Astrocyte (in vitro differentiated cells and primary cell): ENCODE measurements at regions not wholly inside any gene's neighbourhood (a gene's known extent, or its start where the extent isn't known, plus 50 kb on each side); places are given as distances from the start of the nearest gene placed in this dataset.
"Not testable (repeated sequence)": the region's sequence is repeated elsewhere in the genome, so short reads cannot be mapped to it uniquely, and the experiment has no call there.

Source experiments
- DNase-seq: peaks from one replicate; pipeline ENCODE4 v3.0.0-alpha.2; 2010; ENCODE audit warnings: low read depth
- FAIRE-seq: peaks from 2 replicates; lab custom pipeline; 2011; peaks lifted over from hg19 to GRCh38; lab: Jason Lieb, UNC
- H2AFZ ChIP-seq: 2 replicates; pipeline ENCODE4 v1.6.0; 2012; ENCODE audit warnings: low read depth, low read length, inconsistent platforms
- H3K27ac ChIP-seq: 2 replicates; pipeline ENCODE4 v1.5.1; 2011; ENCODE audit warnings: low read depth, low read length, inconsistent platforms
- H3K27me3 ChIP-seq: 2 replicates; pipeline ENCODE4 v1.6.0; 2011; ENCODE audit warnings: low read length, inconsistent platforms; ENCODE audit not compliant: insufficient read depth
- H3K36me3 ChIP-seq: 2 replicates; pipeline ENCODE4 v1.5.1; 2011; ENCODE audit warnings: low read length, inconsistent platforms; ENCODE audit not compliant: insufficient read depth
- H3K4me1 ChIP-seq: 2 replicates; pipeline ENCODE4 v1.5.1; 2011; ENCODE audit warnings: low read length, inconsistent platforms; ENCODE audit not compliant: insufficient read depth
- H3K4me2 ChIP-seq: 2 replicates; pipeline ENCODE4 v1.6.0; 2012; ENCODE audit warnings: low read length, inconsistent platforms
- H3K4me3 ChIP-seq: 2 replicates; pipeline ENCODE4 v1.5.1; 2011; ENCODE audit warnings: low read depth, mild to moderate bottlenecking, low read length, inconsistent platforms; ENCODE audit not compliant: insufficient read depth
- H3K79me2 ChIP-seq: 2 replicates; pipeline ENCODE4 v1.6.0; 2012; ENCODE audit warnings: mild to moderate bottlenecking, low read length, inconsistent platforms; ENCODE audit not compliant: insufficient read depth
- H3K9ac ChIP-seq: 2 replicates; pipeline ENCODE4 v1.6.0; 2012; ENCODE audit warnings: mild to moderate bottlenecking, low read length, inconsistent platforms
- H3K9me3 ChIP-seq: 2 replicates; pipeline ENCODE4 v1.5.1; 2012; ENCODE audit warnings: low read depth, mild to moderate bottlenecking, low read length, inconsistent platforms; ENCODE audit not compliant: insufficient read depth
- H4K20me1 ChIP-seq: 2 replicates; pipeline ENCODE4 v1.6.0; 2012; ENCODE audit warnings: low read length, inconsistent platforms; ENCODE audit not compliant: insufficient read depth
- H3K27ac Mint-ChIP-seq: one replicate; pipeline ENCODE4 v1.8.0; 2021; ENCODE audit warnings: mild to moderate bottlenecking, mixed read lengths; ENCODE audit not compliant: unreplicated experiment
- H3K27me3 Mint-ChIP-seq: one replicate; pipeline ENCODE4 v1.8.0; 2021; ENCODE audit warnings: low read depth, mixed read lengths; ENCODE audit not compliant: unreplicated experiment
- H3K36me3 Mint-ChIP-seq: one replicate; pipeline ENCODE4 v1.8.0; 2021; ENCODE audit warnings: low read depth, mixed read lengths; ENCODE audit not compliant: unreplicated experiment
- H3K4me1 Mint-ChIP-seq: one replicate; pipeline ENCODE4 v1.8.0; 2021; ENCODE audit warnings: low read depth, mixed read lengths; ENCODE audit not compliant: unreplicated experiment
- H3K4me3 Mint-ChIP-seq: one replicate; pipeline ENCODE4 v1.8.0; 2021; ENCODE audit warnings: mild to moderate bottlenecking, moderate library complexity, mixed read lengths; ENCODE audit not compliant: unreplicated experiment
- H3K9me3 Mint-ChIP-seq: one replicate; pipeline ENCODE4 v1.8.0; 2021; ENCODE audit warnings: mild to moderate bottlenecking, mixed read lengths; ENCODE audit not compliant: unreplicated experiment
- CTCF ChIP-seq: IDR thresholded peaks from 2 replicates; pipeline ENCODE4 v1.5.1; 2011; ENCODE audit warnings: low read depth, mild to moderate bottlenecking, inconsistent platforms, low read length, moderate library complexity; ENCODE audit not compliant: insufficient read depth
- EZH2 ChIP-seq: IDR thresholded peaks from 2 replicates; pipeline ENCODE4 v1.6.1; 2012; ENCODE audit warnings: mild to moderate bottlenecking, low read length, inconsistent platforms; ENCODE audit not compliant: insufficient read depth

GRCh38 chr12:17284873-17285272 lies 678.9 kb upstream of the LMO3 start:
- no peaks in the 10 kb centered on the region for H4K20me1 ChIP-seq
- no peak overlapping the region for H3K4me2 ChIP-seq
- no peak overlapping the region for H3K27ac ChIP-seq
- H3K9ac ChIP-seq: no peak overlapping the region
- DNase-seq (no peak), FAIRE-seq (no peak)
- H3K36me3 Mint-ChIP-seq: no peaks in the 10 kb centered on the region
- no peaks in the 10 kb centered on the region for H3K36me3 ChIP-seq
- H3K4me3 Mint-ChIP-seq: no peak overlapping the region
- no peaks in the 10 kb centered on the region for H3K79me2 ChIP-seq
- no peaks in the 10 kb centered on the region for H3K27me3 Mint-ChIP-seq
- peaks cover 4% of the 10 kb centered on the region for H3K4me1 Mint-ChIP-seq
- H2AFZ ChIP-seq: no peak overlapping the region
- no peaks in the 10 kb centered on the region for H3K4me1 ChIP-seq
- peaks cover 2% of the 10 kb centered on the region for H3K9me3 ChIP-seq
- no peak overlapping the region for H3K4me3 ChIP-seq
- TF ChIP-seq EZH2: no peak
- no peak for TF ChIP-seq CTCF
- H3K27ac Mint-ChIP-seq: no peak overlapping the region
- no peaks in the 10 kb centered on the region for H3K27me3 ChIP-seq
- peaks cover 9% of the 10 kb centered on the region for H3K9me3 Mint-ChIP-seq

- Histone ChIP-seq H3K27me3 (no peaks in the 10 kb centered on the region), H3K79me2 (no peaks in the 10 kb centered on the region), H2AFZ (no peak overlapping the region), H3K9me3 (peaks cover 2% of the 10 kb centered on the region), H3K27ac (no peak overlapping the region), H3K4me3 (no peak overlapping the region), H4K20me1 (no peaks in the 10 kb centered on the region), H3K36me3 (no peaks in the 10 kb centered on the region), H3K9ac (no peak overlapping the region), H3K4me1 (no peaks in the 10 kb centered on the region), H3K4me2 (no peak overlapping the region)
- no peak for TF ChIP-seq EZH2
- TF ChIP-seq CTCF: no peak
- Mint-ChIP-seq H3K4me3 (no peak overlapping the region), H3K4me1 (peaks cover 4% of the 10 kb centered on the region), H3K27ac (no peak overlapping the region), H3K9me3 (peaks cover 9% of the 10 kb centered on the region), H3K27me3 (no peaks in the 10 kb centered on the region), H3K36me3 (no peaks in the 10 kb centered on the region)
- FAIRE-seq (no peak), DNase-seq (no peak)
These were observed 677.6 kb upstream of the LMO3 start for GRCh38 chr12:17283563-17283962.

GRCh38 chr12:17282169-17282568 lies 676.2 kb upstream of the LMO3 start:
- not testable (repeated sequence) for FAIRE-seq, H3K4me3 Mint-ChIP-seq, H3K27me3 Mint-ChIP-seq, H3K4me1 Mint-ChIP-seq, H4K20me1 ChIP-seq, H3K4me1 ChIP-seq, H2AFZ ChIP-seq, DNase-seq, H3K4me2 ChIP-seq, H3K27me3 ChIP-seq, H3K36me3 Mint-ChIP-seq, H3K27ac Mint-ChIP-seq, H3K27ac ChIP-seq, H3K9me3 ChIP-seq, H3K9ac ChIP-seq, H3K9me3 Mint-ChIP-seq, H3K4me3 ChIP-seq, H3K79me2 ChIP-seq, H3K36me3 ChIP-seq
